ENCODE measurements at regions not wholly inside any gene's neighbourhood (a gene's known extent, or its start where the extent isn't known, plus 50 kb on each side); places are given as distances from the start of the nearest gene placed in this dataset.

GRCh38 chr10:128687408-128687807, 561.2 kb upstream of the MKI67 start:
- DNase-seq, result no peak

GRCh38 chr10:128687927-128688549, 561.8 kb upstream of the MKI67 start:
- DNase-seq, result no peak

GRCh38 chr10:128689667-128690066, 563.4 kb upstream of the MKI67 start:
- DNase-seq, result no peak

- no peak for DNase-seq
Measured at GRCh38 chr10:128693493-128694131, 567.4 kb upstream of the MKI67 start.

- no peak for DNase-seq
Measured at GRCh38 chr10:128694168-128694850, 568.1 kb upstream of the MKI67 start.

- no peak for DNase-seq
Measured at GRCh38 chr10:128694851-128695725, 568.9 kb upstream of the MKI67 start.

- DNase-seq, result no peak
Measured at GRCh38 chr10:128695931-128696330, 569.7 kb upstream of the MKI67 start.

- DNase-seq, result no peak
Measured at GRCh38 chr10:128697437-128697836, 571.2 kb upstream of the MKI67 start.

- no peak for DNase-seq
Measured at GRCh38 chr10:128701381-128701780, 575.2 kb upstream of the MKI67 start.

- DNase-seq, result no peak
Measured at GRCh38 chr10:128701837-128702236, 575.6 kb upstream of the MKI67 start.

GRCh38 chr10:128704716-128705115, 578.5 kb upstream of the MKI67 start:
- no peak for DNase-seq

- DNase-seq, result no peak
Measured at GRCh38 chr10:128708182-128708581, 582.0 kb upstream of the MKI67 start.

GRCh38 chr10:128709686-128710085, 583.5 kb upstream of the MKI67 start:
- DNase-seq, result no peak

GRCh38 chr10:128710098-128710797, 584.0 kb upstream of the MKI67 start:
- DNase-seq, result no peak

GRCh38 chr10:128710798-128711183, 584.6 kb upstream of the MKI67 start:
- DNase-seq, result no peak

GRCh38 chr10:128711806-128712205, 585.6 kb upstream of the MKI67 start:
- no peak for DNase-seq

- DNase-seq, result no peak
Measured at GRCh38 chr10:128712661-128713400, 586.6 kb upstream of the MKI67 start.

- DNase-seq, result no peak
Measured at GRCh38 chr10:128713471-128713870, 587.2 kb upstream of the MKI67 start.

- no peak for DNase-seq
Measured at GRCh38 chr10:128713874-128714570, 587.8 kb upstream of the MKI67 start.

- DNase-seq, result no peak
Measured at GRCh38 chr10:128714644-128715415, 588.6 kb upstream of the MKI67 start.
